ENCODE measurements at regions not wholly inside any gene's neighbourhood (a gene's known extent, or its start where the extent isn't known, plus 50 kb on each side); places are given as distances from the start of the nearest gene placed in this dataset.

DNA sequence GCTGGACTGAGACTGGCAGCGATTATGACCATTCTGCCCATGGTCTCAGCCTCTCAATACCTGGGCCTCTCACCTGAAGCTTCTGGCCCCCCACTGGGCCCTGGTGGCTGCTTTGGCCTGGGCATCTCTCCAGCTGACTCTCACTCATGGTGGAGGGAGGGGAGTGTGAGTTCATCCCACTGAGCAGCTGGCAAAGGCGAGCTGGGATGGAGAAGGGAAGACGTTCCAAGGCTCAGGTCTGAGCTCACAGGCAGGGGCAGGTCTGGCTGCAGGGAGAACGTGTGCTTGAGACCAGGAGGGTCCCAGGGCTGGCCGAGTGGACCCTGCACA lies 103.5 kb downstream of the TMEM121 start:
- TF ChIP-seq CTCF (IDR thresholded peaks at IDR 0.05; ENCODE audit: low read depth, low read length) (no peak), POLR2A (IDR thresholded peaks at IDR 0.05; ENCODE audit: extremely low read depth, insufficient read length) (no peak), MYC (IDR thresholded peaks at IDR 0.05; ENCODE audit: low read depth, low read length) (no peak)
- TF ChIP-seq, protein P1, sequence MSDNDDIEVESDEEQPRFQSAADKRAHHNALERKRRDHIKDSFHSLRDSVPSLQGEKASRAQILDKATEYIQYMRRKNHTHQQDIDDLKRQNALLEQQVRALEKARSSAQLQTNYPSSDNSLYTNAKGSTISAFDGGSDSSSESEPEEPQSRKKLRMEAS (IDR thresholded peaks at IDR 0.05; ENCODE audit: low read depth, low read length): no peak

Data from NB4 (cell line).